HG03342 (cell line): ENCODE measurements at regions not wholly inside any gene's neighbourhood (a gene's known extent, or its start where the extent isn't known, plus 50 kb on each side); places are given as distances from the start of the nearest gene placed in this dataset.
"Not testable (repeated sequence)": the region's sequence is repeated elsewhere in the genome, so short reads cannot be mapped to it uniquely, and the experiment has no call there.

Source experiments
- ATAC-seq: cut with Tn5 transposase; IDR thresholded peaks from one replicate; pipeline ENCODE4 v1.9.1; 2021; ENCODE audit warnings: mild to moderate bottlenecking, moderate library complexity; ENCODE audit not compliant: unreplicated experiment

DNA sequence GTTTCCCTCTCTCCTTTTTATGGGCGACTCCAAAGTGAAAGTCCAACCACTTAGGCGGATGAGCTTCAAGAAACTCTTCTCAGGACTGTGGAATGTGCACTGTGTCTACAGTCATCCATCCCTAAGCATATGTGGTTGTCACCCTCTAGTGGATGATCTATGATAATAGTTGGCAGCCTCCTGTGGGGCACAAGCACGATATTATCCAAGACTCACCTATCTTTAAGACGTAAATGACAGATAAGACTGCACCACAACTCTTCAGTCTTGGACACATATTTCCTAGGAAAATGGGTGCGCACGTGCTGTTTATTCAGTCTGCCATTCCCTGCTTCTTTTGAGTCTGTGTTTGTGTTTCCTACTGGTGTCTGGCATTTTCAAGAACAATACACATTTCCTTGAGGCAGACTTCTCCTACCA is 145.5 kb upstream of the CTAGE1 start:
- ATAC-seq, result no peak

DNA sequence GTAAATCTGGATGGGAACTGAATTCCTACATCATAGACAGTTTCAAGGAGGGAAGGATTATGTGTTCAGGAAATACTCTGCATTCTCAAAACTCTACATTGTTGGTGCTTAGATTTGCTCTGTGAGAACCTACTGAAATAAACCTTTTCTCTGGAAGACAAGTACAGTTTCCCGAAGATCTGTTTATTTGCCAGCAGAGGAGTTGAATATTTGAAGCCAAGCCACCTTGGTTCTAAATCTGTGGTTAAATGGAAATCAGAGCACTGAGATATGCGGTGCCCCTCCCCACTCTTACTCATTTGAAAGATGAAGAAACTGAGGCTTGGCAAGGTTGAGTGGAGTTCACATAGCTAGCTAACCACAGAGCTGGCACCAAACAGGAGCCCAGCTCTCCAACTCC is 146.3 kb upstream of the CTAGE1 start:
- no peak for ATAC-seq

DNA sequence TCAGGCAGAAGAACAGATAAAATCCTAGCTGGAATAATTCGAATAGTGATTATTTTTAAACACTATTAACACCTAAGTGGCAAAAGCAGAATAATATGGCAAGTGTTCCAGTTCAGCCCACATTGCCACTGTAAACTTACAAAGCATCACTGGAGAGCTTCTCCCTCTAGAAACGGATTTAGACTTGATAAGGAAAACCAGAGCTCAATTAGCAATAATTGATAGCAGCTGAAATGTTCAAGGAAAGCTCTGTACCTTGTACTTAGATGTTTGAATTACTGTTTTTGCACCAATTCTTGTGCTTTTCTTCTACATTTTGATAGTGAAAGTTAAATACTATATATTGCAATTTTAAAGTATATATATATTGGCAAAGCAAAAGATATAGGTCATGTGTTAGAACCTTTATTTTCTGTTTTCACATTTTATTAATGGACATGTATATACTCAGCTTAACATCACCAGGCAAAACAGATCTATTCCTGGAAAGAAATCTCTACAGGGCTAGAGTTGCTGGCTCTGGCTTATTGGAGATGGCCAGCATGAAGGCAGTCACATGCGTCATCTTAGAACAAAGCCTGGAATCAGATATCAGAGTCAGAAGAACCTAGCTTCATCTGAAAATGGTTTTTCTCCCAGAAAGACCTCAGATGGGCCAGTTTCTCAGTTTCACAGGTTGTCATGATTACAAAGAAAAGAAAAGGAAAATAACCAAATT is 149.1 kb upstream of the CTAGE1 start:
- ATAC-seq, result no peak

DNA sequence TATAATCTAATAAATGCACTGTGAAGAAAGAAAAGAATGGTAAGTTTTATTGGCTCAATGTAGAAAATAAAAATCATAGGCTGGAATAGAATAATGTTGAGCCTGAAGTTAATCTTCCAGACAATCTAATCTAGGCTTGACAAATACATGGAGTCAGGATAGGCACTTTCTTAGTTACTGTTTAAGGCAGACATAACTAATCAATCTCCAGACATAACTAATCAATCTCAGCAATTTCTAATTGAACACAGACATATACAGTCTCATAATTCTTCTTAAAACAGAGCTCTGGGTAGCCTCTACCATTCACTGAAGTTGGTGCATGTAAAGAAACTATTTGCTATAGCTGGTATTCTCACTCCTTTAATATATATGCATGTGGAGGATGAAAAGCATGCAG is 150.1 kb upstream of the CTAGE1 start:
- no peak for ATAC-seq

DNA sequence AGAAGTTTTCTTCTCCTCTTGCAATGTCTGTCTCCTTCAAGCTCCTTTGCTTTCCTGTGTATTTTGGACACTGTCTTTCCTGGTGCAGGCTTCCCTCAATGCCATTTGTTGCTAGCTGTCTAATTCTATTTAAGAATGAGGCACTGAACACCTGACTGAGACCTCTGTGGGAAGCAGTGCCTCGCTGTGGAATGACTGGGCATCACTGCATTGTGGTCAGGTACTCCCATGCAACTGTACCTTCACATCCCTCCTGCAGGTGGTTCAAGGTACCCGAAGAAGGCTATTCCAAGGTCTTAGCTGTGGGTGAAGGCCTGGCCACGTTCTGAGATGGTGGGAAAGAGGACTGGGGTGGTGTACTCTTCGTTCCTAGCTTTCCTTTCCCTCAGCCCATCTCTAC is 152.8 kb upstream of the CTAGE1 start:
- no peak for ATAC-seq

DNA sequence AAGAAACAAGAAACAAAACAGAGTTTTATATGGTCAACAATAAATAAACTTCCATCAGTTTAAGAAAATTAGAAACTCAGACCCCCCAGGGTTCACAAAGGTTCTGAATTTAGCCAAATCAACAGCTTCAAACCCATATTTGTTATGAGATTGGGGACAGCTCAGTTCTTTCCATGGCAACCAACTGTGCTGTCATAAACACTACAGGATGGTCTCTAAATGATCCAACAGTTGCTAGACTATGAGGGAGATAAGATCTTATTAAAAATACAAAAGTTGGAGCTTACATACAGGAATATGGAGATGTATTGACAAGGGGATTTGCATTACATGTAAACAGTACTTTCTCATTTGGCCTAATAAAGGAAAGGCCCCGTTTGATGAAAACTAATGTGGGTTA is 154.6 kb upstream of the CTAGE1 start:
- no peak for ATAC-seq

DNA sequence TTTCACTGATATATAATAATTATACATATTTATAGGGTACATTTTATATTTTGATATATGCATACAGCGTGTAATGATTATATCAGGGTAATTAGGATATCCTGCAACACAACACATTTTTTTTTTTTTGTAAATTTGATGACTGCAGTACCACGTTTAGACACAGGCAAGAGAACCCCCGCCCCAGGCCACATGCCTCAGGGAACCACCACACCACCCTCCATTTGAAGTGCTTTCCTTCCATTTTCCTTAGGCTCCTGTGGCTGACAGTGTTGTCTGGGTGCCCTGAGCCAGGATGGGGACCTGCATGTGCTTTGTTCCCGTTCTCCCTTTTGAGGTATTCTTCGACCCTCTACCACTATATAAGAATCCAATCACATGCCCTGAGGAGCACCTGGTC is 161.6 kb upstream of the CTAGE1 start:
- ATAC-seq, result no peak

DNA sequence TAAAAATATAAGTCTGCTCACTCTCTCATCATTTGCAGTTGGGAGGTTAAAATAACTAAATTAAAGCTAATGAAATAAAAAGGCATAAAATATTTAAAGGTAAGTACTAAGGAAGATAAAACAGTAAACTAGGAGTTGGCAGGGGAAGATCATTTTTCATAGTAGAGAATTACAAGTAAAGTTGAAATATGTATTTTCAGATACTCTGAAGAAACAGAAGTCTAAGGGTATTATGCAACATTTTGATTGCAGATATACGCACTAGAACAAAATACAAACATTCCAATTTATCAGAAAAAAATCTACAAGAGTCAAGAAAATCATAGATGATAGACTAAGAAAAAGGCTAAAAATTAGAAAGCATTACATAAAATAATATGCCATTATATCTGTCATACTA is 167.6 kb upstream of the CTAGE1 start:
- ATAC-seq, result no peak

DNA sequence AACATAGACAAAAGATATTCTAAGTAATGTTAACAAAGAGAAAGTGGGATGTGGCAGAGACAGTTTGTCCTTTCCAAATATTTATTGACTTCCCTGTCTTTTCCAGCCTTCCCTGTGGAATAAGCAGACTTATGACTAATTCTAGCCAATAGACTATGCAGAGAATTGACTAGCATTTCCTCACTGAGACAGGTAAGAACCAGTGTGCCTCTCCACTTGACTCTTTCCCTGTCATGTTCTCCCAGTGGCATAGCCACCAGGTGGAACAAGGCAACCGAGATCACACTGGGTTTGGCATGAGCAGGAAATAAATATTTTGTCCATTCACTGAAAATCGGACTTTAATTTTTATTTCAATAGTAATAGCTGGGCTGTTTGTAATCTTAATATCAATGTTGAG is 168.1 kb upstream of the CTAGE1 start:
- no peak for ATAC-seq

DNA sequence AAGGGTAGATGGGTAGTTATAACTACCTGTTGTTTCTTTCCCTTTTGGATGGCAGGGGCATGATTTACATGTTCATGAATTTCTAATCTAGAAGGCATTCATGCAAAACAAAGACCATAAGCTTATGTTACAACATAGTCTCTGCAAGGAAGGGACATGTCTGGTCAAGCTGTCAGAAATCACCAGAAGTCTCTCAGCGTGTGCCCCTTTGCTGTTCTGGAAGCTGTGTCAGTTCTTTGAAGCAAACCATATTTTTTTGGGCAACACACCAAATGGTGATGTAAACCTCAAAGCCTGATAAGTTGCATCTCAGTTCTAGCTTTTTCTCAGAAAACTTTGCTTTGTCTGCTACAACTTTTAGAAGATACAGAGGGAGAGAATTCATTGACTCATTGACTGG is 173.5 kb upstream of the CTAGE1 start:
- ATAC-seq, result no peak

DNA sequence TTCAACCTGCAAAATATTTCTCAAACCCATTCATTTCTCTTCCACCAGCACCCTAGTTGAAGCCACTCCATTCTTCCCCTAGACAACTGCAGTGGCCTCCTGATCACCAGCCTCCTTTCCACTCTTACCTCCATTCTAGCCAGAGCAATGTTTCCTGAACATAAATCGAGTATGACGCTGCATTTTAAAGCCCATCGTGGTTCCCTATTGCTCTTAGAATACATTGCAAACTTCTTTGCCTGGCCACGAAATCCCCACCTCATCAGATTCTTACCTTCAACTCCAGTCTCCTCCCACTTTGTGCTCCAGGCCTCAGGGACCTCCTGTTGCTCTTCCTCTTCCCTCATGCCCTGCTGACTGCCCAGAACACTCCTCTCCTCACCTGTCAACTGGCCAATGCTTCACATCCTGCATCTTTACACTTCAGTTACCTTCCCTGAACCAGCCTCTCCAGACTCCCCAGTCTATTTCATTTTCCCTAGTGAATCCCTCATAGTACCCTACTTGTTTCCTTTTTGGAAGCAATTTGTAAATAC is 176.5 kb upstream of the CTAGE1 start:
- no peak for ATAC-seq

DNA sequence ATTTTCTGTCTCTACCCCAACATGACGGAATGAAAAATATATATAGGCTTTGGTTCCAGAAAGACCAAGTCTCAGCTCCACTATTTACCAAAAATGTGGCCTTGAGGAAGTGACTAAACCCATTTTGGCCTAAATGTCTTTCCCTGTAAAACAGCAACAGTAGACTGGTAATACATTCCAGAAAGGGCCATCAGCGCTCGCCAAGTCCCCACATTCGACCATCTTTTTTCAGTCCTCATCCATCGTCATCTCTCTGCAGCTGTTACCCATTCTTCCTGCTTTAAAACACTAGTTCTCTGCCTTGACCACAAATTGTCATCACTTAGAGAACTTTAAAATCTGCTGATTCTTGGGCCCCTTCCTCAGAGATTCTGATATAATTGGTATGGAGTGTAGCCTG is 183.8 kb upstream of the CTAGE1 start:
- ATAC-seq, result no peak

DNA sequence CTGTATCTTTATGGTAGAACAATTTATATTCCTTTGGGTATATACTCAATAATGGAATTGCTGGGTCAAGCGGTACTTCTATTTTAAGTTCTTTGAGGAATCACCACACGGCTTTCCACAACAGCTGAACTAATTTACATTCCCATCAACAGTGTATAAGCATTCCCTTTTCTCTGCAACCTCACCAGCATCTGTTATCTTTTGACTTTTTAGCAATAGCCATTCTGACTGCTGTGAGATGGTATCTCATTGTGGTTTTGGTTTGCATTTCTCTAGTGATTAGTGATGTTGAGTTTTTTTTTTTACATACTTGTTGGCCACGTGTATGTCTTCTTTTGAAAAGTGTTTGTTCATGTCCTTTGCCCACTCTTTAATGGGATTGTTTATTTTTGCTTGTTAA is 184.7 kb upstream of the CTAGE1 start:
- not testable (repeated sequence) for ATAC-seq

DNA sequence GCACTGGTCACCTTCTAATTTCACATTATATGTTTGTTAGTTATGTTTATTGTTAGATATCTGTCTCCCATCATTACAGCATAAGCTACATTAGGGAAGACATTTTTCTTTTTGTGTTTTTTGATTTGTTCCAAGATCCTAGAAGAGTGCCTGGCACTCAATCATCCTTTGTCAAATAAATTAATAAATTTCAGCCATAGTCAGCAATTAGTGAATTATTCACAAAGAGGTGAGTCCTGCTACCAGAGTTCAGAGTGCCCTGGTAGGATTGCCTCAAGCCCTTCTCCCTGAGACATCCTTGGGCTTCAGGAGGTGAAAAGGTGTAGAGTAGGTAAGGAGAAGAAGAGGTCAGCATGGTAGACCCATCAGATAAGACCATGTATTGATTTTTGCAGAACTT is 186.2 kb upstream of the CTAGE1 start:
- ATAC-seq, result no peak

DNA sequence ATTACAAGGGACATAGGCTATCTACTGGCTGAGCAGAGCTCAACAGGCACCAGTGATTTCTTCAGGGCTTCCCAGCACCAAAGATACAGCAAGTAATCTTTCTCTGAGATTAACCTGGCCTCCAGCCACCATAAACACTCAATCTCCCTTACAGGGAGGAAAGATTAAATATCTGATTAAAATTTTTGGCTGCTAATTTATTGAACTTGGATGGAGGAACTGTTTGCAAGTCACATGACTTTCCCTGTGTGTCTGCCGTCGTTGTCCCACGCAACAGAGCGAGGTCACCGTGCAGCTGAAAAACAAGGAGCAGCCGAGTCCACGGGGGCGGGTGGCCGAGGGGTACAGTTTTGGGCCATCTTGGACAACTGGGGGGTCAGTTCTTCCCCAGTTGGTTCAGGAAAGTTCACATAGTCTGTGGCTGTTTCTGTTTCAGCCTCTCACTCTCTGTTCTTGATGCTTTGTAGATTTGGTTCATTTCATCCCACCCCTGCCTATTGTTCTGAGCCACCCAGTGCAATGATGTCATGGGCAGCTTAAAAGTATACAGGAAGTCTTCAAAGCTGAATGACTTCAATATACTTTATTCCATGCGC is 186.8 kb upstream of the CTAGE1 start:
- no peak for ATAC-seq

DNA sequence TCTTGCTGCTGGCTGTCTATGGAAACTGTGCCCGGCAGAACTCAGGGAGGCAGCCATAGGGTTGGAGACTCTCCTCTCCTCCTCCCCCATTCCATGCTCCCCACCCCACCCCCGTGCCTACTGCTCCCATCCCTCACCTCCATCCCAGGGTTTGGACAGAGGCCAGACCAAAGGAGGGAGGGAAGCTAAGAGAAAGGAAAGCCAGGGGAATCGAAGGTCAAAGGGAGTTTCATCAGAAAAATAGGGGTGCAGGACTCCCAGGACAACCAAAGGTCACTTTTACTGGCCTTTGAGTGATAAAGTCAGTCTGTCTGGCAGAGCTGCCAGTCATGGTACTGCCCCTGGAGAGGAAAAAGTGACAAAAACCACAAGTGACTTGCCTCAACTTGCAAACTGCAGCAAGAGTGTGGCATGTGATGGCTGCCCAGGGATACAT is 187.3 kb upstream of the CTAGE1 start:
- no peak for ATAC-seq

DNA sequence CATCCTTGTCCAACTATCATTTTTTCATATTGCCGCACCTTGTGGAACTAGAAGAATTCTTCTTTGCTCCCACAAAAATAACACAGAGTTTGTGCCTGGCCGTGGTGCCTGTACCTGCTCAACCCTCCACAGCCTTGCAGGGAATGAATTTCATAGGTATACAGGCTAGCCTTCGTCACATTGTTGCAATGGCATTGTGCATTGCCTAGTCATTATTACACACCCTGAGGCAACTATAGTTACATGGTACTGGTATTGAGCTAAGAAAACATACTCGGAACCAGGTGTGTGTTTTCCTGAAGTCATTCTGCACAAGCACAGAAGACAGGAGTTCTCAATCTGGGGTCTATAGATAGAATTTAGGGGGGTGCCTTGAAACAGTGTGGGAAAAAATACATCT is 188.0 kb upstream of the CTAGE1 start:
- no peak for ATAC-seq

DNA sequence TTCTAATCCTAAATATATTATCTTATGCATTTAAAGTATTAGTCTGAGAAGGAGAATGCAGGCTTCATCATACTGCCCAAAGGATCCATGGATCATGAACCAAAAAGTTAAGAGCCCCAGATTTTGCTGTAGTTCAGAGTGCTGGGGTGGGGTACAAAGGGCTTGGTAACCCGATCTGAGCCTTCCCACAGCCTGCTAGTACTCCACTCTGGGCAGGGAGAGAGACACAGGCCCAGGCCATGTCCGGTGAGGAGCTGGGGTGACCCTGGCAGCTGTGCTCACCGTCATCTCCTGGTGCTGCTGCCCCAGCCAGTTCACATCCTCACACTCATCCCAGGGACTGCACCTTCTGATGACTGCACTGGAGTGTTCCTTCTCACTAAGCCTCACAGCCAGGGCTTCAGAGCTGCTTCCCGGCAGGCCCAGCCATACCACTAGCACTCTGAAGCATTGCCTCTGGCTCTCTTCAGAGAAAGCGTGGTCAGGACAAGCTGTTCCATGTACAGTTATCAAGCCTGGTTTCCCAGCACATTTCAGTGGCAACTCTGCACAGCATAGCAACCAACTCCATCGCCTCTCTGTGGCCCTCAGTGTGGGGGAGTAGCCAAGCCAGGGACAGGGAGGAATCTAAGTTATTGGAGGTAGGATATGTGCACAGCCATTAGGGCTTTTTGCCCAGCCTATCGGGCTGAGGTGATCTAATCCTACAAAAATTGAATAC is 189.0 kb upstream of the CTAGE1 start:
- ATAC-seq, result no peak

DNA sequence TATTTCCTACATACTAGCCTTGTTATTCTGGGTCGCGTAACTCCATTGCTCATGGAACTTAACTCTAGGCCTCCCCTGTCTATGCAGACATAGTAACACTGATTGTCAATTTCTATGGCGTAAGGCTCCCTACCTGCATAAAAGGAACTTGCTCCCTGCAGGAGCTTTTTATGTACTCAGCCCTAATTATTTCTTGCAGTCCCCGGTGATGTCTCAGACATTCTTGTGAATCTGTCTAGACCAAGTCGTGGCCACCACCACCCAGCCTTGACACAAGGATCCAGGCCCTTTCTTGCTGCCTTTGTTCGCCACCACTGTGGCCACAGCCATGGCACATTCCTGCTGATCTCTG is 189.5 kb upstream of the CTAGE1 start:
- ATAC-seq, result no peak

DNA sequence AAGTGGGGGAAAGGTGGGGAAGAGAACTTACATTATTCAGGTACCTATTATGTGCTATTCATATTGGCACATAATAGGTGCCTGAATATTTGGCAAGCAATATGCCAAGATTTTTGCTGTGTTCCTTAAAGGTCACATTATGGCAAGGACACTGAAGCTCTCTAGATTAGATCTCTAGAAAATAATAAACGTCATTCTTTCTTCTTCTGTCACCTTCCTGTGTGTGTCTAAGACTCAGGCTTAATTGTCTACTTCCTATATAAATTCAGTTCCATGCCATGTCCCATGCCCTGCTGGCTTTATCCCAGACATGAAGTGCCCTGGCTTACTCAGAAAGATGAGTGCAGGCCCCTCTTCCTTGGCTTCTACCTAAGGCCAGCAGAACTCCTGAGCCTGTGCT is 191.1 kb upstream of the CTAGE1 start:
- ATAC-seq, result no peak

DNA sequence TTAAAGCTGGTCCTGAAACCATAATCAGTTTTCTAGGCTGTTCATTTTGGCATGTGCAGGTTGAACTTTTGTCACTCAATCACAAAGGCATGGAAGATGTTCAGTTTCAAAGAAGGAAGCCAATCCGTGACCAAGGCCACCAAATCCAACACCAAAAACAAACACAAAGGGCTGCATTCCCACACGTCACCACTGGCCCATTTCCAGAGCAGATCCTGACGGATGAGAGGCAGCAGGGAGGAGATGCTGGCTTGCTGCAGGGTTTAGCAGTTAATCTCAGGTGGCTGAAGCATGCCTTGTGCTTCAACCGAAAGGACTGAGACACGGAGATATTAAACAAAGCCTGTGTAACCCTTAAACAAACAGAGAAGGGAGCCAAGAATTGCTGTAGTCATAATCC is 191.9 kb upstream of the CTAGE1 start:
- ATAC-seq, result no peak

DNA sequence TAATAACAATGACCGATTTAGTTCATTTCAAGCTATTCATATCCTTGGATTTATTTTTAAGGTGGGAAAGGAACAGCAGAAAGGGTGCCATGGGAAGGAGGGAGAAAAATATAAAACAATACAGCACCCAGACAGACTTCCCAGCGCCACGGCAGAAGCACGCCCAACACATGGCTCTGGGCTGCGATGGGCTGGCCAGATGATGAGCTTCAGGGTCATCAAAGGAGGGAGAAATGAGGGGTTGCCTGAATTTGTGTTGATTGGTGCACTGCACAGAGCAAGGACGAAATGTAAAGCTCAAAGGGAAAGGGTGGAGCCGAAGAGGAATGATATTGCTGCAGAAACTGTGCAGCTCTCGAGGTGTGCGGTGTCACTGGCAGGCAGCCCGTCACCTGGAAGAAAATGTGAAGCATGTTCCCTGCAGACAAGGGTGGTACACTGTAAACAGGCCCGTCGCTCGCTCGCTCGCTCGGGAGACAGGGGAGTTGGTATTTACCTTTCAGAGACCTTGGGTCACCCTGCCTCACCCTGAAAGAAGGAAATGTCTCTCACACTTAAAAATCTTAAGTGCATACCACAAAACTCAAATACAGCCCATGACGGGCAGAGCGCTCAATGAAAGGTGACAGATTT is 195.5 kb upstream of the CTAGE1 start:
- ATAC-seq, result no peak
